ENCODE measurements at regions not wholly inside any gene's neighbourhood (a gene's known extent, or its start where the extent isn't known, plus 50 kb on each side); places are given as distances from the start of the nearest gene placed in this dataset.

DNA sequence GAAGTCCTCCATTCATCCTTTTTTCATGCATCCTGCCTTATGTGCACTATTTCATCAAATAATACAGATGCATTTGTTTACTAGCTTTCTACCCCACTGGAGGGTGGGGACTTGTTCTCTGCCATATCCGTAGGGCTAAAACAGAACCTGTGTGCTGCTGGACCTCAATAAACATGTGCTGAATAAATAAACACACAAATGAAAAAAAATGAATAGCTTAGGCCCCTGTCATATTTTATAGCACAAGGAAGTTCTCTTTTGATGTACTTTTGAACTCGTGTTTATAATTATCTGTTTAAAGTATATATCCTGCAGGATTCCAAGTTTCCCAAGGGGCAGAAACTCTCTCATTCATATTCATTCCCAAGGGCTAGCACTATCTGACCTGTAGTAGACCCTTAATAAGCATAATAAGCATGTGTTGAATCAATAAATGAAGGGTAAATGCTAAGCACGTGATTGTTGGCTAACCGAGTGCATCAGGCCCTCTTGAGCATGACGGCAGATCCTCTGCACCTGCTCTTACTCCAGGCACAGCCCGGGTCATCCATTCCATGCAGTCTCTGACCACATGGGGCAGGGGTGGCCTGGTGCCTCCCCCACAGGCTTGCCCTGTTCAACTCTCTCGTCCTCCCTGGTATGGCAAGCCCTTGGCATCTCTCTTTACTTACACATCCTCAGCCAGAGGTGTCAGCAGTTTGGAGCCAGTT is 474.1 kb upstream of the ZMIZ1 start:
- TF ChIP-seq, protein P1, sequence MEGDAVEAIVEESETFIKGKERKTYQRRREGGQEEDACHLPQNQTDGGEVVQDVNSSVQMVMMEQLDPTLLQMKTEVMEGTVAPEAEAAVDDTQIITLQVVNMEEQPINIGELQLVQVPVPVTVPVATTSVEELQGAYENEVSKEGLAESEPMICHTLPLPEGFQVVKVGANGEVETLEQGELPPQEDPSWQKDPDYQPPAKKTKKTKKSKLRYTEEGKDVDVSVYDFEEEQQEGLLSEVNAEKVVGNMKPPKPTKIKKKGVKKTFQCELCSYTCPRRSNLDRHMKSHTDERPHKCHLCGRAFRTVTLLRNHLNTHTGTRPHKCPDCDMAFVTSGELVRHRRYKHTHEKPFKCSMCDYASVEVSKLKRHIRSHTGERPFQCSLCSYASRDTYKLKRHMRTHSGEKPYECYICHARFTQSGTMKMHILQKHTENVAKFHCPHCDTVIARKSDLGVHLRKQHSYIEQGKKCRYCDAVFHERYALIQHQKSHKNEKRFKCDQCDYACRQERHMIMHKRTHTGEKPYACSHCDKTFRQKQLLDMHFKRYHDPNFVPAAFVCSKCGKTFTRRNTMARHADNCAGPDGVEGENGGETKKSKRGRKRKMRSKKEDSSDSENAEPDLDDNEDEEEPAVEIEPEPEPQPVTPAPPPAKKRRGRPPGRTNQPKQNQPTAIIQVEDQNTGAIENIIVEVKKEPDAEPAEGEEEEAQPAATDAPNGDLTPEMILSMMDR (IDR thresholded peaks at IDR 0.05; ENCODE audit: low read depth, low read length), result no peak
- H3K4me3 ChIP-seq (ENCODE audit: low read depth, low read length), result no peak overlapping the region

DNA sequence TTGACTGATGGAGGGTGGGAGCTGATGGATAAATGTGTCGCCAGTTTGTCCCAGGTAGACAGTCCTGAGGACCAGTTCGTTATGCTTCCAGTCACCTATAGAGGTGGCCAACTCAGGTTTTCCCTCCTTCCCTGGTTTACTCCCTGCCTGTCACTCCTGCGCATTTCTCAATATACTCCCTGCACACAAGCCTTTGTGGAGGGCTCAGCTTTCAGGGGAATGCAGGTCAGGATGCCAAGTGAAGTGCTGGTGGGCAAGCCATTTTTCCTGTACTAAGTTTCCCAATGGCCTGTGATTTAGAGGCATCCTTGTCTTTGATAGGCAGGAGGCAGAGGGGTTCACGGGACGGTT is 473.5 kb upstream of the ZMIZ1 start:
- TF ChIP-seq, protein P1 (IDR thresholded peaks at IDR 0.05; ENCODE audit: low read depth, low read length), result no peak
- no peak overlapping the region for H3K4me3 ChIP-seq (ENCODE audit: low read depth, low read length)

DNA sequence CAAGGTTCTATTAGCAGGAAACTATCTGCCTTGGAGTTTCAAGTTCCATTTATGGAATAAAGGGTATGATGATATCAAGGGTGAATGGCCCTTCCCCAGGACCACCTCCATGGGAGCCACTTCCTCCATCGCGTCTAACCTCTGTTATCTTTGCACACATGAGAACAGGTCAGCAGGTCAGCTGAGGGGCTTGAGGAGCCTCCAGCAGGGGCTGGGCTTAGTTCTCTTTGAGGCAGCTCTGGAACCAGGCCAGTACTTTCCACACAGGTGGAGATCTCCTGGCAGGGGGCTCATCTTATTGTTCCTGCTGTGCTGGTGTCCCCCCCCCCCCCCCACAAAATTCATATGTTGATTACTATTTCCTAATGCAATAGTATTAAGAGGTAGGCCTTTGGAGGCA is 472.2 kb upstream of the ZMIZ1 start:
- TF ChIP-seq, protein P1 (IDR thresholded peaks at IDR 0.05; ENCODE audit: low read depth, low read length), result no peak
- no peak overlapping the region for H3K4me3 ChIP-seq (ENCODE audit: low read depth, low read length)

DNA sequence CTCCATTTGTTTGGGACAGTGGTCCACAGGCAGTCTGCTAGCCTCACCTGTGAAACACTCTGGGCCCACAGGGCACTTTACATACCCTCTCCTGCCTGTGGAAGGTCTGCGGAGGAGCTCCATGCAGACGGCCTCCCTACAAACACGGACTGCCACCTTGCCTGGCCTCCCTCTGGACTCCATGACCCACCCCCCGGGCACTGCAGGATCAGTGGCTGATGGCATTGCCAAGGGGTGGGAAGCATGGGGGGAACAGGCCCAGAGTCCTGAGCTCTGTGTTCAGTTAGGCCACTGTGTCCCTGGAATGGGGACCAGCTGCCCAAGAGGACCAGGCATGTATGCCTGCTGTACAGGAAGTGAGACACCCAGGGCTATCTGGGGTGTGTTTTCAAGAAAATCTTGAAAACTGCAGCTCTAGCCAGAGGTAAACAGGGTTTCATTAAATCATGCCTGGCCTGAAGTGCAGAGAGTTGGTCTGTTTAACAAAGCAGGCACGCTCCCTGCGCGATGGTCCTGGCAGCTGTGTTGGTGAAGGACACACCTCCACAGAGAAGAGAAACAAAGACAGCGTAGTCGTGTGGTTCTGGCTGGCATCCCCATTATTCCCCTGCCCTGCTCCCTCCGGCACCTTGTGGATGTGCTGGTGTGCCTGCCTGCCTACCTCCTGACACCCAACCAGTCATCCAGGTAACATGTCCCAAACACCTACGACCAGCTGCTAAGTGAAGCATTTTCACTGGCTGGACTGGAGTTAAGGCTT is 470.8 kb upstream of the ZMIZ1 start:
- TF ChIP-seq, protein P1 (IDR thresholded peaks at IDR 0.05; ENCODE audit: low read depth, low read length), result no peak
- H3K4me3 ChIP-seq (ENCODE audit: low read depth, low read length), result no peak overlapping the region

GRCh38 chr10:78599122-78599853 is 469.5 kb upstream of the ZMIZ1 start:
- TF ChIP-seq, protein P1 (IDR thresholded peaks at IDR 0.05; ENCODE audit: low read depth, low read length), result no peak
- no peak overlapping the region for H3K4me3 ChIP-seq (ENCODE audit: low read depth, low read length)

DNA sequence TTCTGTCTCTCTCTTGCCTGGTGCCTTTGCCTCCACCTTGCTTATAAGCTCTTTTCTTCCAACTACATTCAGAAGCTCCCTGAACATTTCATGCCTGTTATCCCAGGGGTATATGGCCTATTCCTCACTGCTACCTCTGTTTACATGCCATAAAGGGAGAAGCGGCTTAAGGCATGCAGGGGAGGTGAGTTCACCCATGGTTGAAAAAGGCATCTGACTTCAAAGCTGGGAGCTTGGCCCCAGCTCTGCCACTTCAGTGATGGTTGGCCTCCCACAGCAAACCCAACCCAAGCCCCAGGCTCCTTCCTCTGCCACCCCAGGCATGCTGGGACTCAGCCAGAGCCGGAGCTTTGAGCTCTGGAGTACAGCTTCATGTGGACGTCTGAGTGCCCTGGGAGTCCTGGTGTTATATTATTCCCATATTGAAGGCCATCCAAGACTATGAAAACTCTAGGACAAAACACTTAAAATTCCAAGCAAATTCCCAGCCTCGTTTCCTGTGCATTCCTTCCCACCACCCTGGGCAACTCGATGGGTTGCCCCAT is 468.6 kb upstream of the ZMIZ1 start:
- TF ChIP-seq, protein P1 (IDR thresholded peaks at IDR 0.05; ENCODE audit: low read depth, low read length), result no peak
- no peak overlapping the region for H3K4me3 ChIP-seq (ENCODE audit: low read depth, low read length)
